ENCODE measurements at regions not wholly inside any gene's neighbourhood (a gene's known extent, or its start where the extent isn't known, plus 50 kb on each side); places are given as distances from the start of the nearest gene placed in this dataset.

DNA sequence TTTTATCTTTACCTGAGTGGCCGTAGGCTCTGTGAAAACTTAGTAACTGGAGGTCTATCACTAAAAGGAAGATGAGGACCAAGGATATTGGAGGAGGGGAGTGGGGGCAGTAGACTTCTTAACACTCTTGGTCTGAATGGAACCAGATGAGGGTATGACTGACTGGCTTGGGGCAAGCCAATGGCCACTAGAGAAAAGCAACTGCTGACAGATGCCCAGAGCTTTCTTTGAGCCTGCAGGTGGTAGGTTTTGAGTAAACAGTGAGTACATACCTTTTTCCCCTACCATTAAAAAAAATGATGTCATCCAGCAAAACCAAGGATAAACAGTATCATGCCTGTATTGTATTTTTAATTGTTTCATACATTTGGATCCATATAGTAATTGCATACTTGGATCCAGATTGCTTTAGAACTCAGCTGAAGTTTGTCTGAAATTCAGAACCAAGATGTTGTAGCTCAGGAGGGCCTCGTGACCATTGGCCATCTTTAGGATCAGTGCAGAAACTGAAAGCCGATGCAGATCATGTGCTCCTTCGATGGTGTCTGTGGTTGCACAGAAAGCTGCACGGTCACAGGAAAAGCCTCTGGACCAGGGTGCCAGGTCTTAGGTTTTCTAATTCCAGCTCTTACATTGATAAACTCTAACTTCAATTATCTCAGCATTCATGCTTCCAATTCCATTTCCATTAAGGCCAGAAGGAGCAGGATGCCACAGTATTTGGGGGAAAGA, 131.0 kb downstream of the PDGFRA start:
- H3K27me3 ChIP-seq = no peaks in the 10 kb centered on the region
- H3K36me3 ChIP-seq = no peaks in the 10 kb centered on the region
- WGBS, 2 donors = 54 to 65% methylated on average over 5 of the region's 5 CpGs
- H3K4me3 ChIP-seq = no peak overlapping the region
- TF ChIP-seq, protein P1, sequence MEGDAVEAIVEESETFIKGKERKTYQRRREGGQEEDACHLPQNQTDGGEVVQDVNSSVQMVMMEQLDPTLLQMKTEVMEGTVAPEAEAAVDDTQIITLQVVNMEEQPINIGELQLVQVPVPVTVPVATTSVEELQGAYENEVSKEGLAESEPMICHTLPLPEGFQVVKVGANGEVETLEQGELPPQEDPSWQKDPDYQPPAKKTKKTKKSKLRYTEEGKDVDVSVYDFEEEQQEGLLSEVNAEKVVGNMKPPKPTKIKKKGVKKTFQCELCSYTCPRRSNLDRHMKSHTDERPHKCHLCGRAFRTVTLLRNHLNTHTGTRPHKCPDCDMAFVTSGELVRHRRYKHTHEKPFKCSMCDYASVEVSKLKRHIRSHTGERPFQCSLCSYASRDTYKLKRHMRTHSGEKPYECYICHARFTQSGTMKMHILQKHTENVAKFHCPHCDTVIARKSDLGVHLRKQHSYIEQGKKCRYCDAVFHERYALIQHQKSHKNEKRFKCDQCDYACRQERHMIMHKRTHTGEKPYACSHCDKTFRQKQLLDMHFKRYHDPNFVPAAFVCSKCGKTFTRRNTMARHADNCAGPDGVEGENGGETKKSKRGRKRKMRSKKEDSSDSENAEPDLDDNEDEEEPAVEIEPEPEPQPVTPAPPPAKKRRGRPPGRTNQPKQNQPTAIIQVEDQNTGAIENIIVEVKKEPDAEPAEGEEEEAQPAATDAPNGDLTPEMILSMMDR (IDR thresholded peaks at IDR 0.05) = no peak
- no peak for TF ChIP-seq EP300 (IDR thresholded peaks at IDR 0.05)
- no peak for TF ChIP-seq POLR2A (IDR thresholded peaks at IDR 0.05)
- no peaks in the 10 kb centered on the region for H3K4me1 ChIP-seq
- H3K9me3 ChIP-seq = no peaks in the 10 kb centered on the region
- no peak for DNase-seq (ENCODE audit: low spot score in 2 of 2)
- no peak overlapping the region for H3K27ac ChIP-seq

DNA sequence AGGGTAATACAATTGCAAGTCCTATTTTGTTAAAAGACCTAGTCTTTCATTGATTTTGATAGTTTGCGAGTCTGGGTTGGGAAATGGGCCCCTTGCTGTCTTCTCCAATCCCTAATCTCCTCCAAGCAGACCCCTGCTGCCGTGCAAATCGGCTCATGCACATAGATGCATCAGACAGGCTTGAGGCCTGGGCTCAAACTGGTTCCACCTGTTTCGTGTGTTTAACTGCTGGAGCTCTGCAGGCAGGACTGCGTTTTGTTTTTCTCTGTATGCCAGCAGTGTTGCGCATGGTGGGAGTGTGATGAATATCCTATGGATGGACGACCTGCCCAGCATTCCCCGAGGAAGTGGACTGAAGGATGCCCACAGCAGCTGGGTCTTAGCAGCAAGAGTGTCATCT, 133.9 kb downstream of the PDGFRA start:
- H3K36me3 ChIP-seq = no peaks in the 10 kb centered on the region
- H3K4me3 ChIP-seq = no peak overlapping the region
- H3K9me3 ChIP-seq = no peaks in the 10 kb centered on the region
- H3K27me3 ChIP-seq = no peaks in the 10 kb centered on the region
- H3K4me1 ChIP-seq = no peaks in the 10 kb centered on the region
- H3K27ac ChIP-seq = no peak overlapping the region
- DNase-seq (ENCODE audit: low spot score in 2 of 2) = no peak
- no peak for TF ChIP-seq POLR2A (IDR thresholded peaks at IDR 0.05)
- TF ChIP-seq EP300 (IDR thresholded peaks at IDR 0.05) = no peak
- TF ChIP-seq, protein P1 (IDR thresholded peaks at IDR 0.05) = no peak
- WGBS, 2 donors = 71 to 83% methylated on average over 5 to 8 of the region's 8 CpGs

DNA sequence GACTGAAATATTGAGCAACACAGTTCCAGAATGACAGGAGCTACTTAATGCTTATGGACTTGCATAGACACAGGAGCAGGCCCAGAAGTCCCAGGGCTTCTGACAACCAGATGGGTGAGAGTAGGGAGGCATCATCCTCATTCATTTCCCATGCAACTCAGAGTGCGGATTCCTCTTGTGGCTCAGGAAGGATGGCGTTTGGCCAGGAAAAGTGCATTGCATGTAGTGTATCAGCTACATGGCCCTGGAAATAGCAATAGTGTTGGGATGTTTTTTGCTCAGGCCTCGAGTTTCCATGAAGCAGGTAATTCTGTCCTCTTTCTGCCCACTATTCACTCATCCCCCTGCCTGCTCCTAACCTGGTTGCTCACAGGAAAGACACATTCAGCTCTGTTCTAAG, 136.6 kb downstream of the PDGFRA start:
- Histone ChIP-seq H3K9me3 (no peaks in the 10 kb centered on the region), H3K27ac (no peak overlapping the region), H3K27me3 (no peaks in the 10 kb centered on the region), H3K36me3 (no peaks in the 10 kb centered on the region), H3K4me1 (no peaks in the 10 kb centered on the region), H3K4me3 (no peak overlapping the region)
- no peak for DNase-seq (ENCODE audit: low spot score in 2 of 2)
- 74 to 81% methylated on average over 3 of the region's 3 CpGs for WGBS, 2 donors
- TF ChIP-seq EP300 (IDR thresholded peaks at IDR 0.05) = no peak
- TF ChIP-seq POLR2A (IDR thresholded peaks at IDR 0.05) = no peak
- TF ChIP-seq, protein P1 (IDR thresholded peaks at IDR 0.05) = no peak

DNA sequence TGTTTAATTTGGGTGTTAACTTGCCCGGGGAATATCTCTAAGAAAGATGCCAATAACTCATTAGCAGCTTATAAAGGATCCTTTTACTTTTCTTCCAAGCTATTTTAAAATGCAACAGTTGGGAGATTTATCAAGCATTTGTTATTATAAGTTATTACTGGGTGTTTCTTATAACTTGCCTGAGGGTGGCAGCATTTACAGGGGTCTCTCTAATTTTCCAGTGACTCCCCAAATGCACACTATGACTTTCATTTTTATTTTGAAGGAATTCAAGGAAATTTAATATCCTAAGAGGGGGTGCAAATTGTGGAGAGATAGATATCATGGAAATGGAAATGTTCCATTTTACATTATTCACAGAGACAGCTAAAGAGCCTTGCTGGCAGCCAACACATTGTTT, 138.0 kb downstream of the PDGFRA start:
- Histone ChIP-seq H3K27me3 (no peaks in the 10 kb centered on the region), H3K36me3 (no peaks in the 10 kb centered on the region), H3K27ac (no peak overlapping the region), H3K4me3 (no peak overlapping the region), H3K9me3 (no peaks in the 10 kb centered on the region), H3K4me1 (no peaks in the 10 kb centered on the region)
- no peak for TF ChIP-seq POLR2A (IDR thresholded peaks at IDR 0.05)
- no peak for TF ChIP-seq EP300 (IDR thresholded peaks at IDR 0.05)
- TF ChIP-seq, protein P1 (IDR thresholded peaks at IDR 0.05) = no peak
- no peak for DNase-seq (ENCODE audit: low spot score in 2 of 2)
- 48 to 59% methylated on average over 1 of the region's 1 CpG for WGBS, 2 donors

DNA sequence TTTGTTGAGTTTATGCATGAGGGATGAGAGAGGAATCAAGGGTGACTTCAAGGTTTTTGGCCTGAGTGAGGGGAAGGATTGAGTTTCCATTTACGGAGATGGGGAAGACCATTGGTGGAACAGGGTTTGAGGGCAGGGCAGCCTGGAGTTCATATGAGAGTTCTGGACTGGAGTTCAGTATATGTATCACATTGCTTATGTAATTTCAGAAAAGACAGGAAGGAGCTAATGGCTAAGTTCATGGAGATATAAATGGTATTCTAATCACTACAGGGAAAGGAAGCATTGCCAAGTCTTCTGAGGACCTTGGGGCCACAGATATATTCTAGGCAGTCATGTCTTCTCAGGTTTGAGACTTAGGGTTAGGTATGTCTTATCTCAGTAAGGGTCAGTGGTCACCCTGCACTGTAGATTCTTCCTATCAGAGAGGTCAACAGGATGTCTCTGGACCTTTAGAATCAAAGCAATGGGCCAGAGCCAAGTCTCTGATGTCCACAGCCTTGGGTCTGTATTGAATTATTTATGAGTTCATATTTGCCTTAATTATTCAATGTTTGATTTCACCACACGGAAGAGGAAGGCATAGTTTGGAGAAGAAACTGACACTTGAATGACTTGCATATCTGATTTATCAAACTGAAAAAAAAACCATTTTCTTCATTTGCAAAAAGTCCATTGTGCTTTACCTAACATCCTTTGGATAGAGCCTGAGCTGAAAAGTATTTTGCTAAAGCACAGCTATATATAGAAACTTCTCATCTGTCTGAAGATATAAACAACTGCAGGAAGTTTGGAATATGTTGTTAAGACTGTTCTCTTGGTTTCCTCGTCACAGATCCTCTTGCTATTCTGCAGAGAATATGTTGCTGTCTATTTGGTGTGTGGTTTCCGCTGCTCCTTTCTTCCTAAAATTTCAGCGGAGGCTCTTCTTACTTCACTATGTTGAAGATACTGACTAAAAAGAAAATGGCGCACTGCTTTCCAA, 139.5 kb downstream of the PDGFRA start:
- 67 to 69% methylated on average over 6 of the region's 6 CpGs for WGBS, 2 donors
- Histone ChIP-seq H3K4me3 (no peak overlapping the region), H3K27ac (no peak overlapping the region), H3K9me3 (no peaks in the 10 kb centered on the region), H3K36me3 (no peaks in the 10 kb centered on the region), H3K4me1 (no peaks in the 10 kb centered on the region), H3K27me3 (no peaks in the 10 kb centered on the region)
- TF ChIP-seq, protein P1 (IDR thresholded peaks at IDR 0.05) = no peak
- no peak for TF ChIP-seq POLR2A (IDR thresholded peaks at IDR 0.05)
- no peak for TF ChIP-seq EP300 (IDR thresholded peaks at IDR 0.05)
- DNase-seq (ENCODE audit: low spot score in 2 of 2) = no peak

Data from tibial nerve (tissue), 4 donors.